ENCODE measurements at regions not wholly inside any gene's neighbourhood (a gene's known extent, or its start where the extent isn't known, plus 50 kb on each side); places are given as distances from the start of the nearest gene placed in this dataset.

DNA sequence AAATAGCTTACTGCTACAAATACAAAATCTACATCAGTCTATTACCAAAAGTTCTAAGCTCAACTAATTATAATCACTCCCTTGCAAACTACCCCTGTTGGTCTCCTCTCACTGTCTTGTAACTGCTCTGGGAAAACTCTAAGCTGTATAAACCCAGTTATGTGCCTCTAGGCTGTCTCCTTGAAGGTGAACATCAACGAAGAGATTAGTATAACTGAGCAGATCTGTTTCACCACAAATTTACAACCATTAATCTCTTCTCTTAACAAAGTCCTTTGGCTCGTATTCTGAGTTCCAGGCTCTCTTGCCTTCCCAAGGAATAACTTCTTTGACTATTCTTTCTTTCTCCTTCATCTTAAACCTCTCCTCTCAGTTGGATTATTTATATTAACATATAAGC is 84.4 kb upstream of the PRMT6 start:
- Mint-ChIP-seq H3K4me1 (no peaks in the 10 kb centered on the region), H3K27ac (no peak overlapping the region), H3K9me3 (no peaks in the 10 kb centered on the region), H3K27me3 (ENCODE audit: insufficient read depth, low read depth) (no peaks in the 10 kb centered on the region), H3K4me3 (no peak overlapping the region), H3K36me3 (no peaks in the 10 kb centered on the region)
- H3K4me1 ChIP-seq: peaks cover 5% of the 10 kb centered on the region
- TF ChIP-seq EZH2 (IDR thresholded peaks at IDR 0.05) (no peak), EZH2phosphoT487 (IDR thresholded peaks at IDR 0.05) (no peak)
- TF ChIP-seq, protein P1, sequence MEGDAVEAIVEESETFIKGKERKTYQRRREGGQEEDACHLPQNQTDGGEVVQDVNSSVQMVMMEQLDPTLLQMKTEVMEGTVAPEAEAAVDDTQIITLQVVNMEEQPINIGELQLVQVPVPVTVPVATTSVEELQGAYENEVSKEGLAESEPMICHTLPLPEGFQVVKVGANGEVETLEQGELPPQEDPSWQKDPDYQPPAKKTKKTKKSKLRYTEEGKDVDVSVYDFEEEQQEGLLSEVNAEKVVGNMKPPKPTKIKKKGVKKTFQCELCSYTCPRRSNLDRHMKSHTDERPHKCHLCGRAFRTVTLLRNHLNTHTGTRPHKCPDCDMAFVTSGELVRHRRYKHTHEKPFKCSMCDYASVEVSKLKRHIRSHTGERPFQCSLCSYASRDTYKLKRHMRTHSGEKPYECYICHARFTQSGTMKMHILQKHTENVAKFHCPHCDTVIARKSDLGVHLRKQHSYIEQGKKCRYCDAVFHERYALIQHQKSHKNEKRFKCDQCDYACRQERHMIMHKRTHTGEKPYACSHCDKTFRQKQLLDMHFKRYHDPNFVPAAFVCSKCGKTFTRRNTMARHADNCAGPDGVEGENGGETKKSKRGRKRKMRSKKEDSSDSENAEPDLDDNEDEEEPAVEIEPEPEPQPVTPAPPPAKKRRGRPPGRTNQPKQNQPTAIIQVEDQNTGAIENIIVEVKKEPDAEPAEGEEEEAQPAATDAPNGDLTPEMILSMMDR (IDR thresholded peaks at IDR 0.05): no peak
- DNase-seq (ENCODE audit: low spot score): no peak
- H3K36me3 ChIP-seq: no peaks in the 10 kb centered on the region
- H3K9ac ChIP-seq: no peak overlapping the region
- no peak overlapping the region for H3K27ac ChIP-seq
- H2AFZ ChIP-seq (replicated peaks): no peak overlapping the region
- H3K4me3 ChIP-seq: no peak overlapping the region
- no peaks in the 10 kb centered on the region for H4K20me1 ChIP-seq (ENCODE audit: low read depth)
- no peaks in the 10 kb centered on the region for H3K79me2 ChIP-seq (ENCODE audit: low read depth)
- no peaks in the 10 kb centered on the region for H3K9me3 ChIP-seq (ENCODE audit: low read depth)
- no peaks in the 10 kb centered on the region for H3F3A ChIP-seq (ENCODE audit: low read depth)
- no peaks in the 10 kb centered on the region for H3K27me3 ChIP-seq
- no peak overlapping the region for H3K4me2 ChIP-seq

DNA sequence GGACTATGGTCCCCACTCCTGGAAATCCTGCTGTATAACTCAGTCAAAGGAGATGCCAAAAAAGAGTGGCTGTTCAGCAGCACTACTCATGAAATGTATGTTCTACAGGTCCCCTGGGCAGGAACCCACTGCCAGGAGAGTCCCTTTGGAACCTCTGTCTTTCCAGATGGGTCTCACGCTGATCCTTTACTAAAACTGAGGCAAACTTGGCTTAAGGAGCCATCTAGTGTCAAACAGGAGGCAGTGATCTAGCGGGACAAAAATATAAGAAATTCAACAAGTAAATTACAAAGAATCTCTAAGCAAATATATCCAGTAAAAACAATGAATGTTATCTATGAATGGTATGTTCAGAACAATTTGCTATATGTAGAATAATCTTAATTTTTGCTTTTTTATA is 80.5 kb upstream of the PRMT6 start:
- no peak for TF ChIP-seq EZH2 (IDR thresholded peaks at IDR 0.05)
- TF ChIP-seq, protein P1 (IDR thresholded peaks at IDR 0.05): peak; percentile 42
- TF ChIP-seq EZH2phosphoT487 (IDR thresholded peaks at IDR 0.05): no peak
- Histone ChIP-seq H3K36me3 (no peaks in the 10 kb centered on the region), H3K27me3 (no peaks in the 10 kb centered on the region), H3K9ac (no peak overlapping the region), H3K4me3 (no peak overlapping the region), H3K79me2 (ENCODE audit: low read depth) (no peaks in the 10 kb centered on the region), H3K4me1 (peaks cover 6% of the 10 kb centered on the region), H3F3A (ENCODE audit: low read depth) (no peaks in the 10 kb centered on the region), H3K4me2 (no peak overlapping the region), H4K20me1 (ENCODE audit: low read depth) (no peaks in the 10 kb centered on the region), H3K27ac (no peak overlapping the region), H3K9me3 (ENCODE audit: low read depth) (no peaks in the 10 kb centered on the region), H2AFZ (replicated peaks) (no peak overlapping the region)
- Mint-ChIP-seq H3K4me3 (no peak overlapping the region), H3K36me3 (no peaks in the 10 kb centered on the region), H3K4me1 (peaks cover 8% of the 10 kb centered on the region), H3K27me3 (ENCODE audit: insufficient read depth, low read depth) (no peaks in the 10 kb centered on the region), H3K27ac (no peak overlapping the region), H3K9me3 (no peaks in the 10 kb centered on the region)
- DNase-seq (ENCODE audit: low spot score): no peak

DNA sequence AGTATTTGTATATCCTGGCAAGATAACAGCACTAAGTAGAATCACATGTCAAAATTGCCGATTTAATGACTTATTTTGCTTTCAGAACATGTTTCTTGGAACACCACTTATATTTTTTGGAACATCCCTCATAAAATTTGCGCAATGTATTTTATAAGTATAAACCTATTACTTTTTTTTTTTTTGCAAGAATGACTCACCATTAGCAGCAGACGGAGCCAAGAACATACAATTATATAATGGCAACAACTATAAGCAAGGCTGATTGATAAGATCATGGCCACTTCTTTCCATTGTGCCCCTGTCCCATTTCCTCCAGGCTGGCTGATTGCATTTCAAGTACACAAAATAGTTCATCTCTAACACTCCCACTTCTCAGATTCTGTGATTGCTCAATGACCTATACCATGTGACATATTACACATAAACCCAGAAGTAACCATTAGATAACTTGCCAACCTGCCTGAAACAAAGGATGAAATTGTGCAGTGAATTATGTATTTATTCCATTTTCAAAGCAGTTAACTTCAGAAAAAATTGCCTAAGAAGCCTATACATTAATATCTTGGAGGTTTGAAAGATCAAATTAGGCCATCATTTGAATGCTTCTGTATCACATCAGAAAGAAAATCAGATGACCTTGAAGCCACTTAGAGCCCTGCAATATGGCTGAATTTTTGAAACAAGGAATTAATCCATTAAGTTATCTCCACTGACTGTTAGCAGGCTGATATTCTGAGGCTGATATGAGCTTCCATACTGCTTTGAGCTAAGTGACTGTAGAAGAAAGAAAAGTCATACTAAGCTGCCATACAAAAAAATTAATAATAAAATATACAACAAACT is 77.8 kb upstream of the PRMT6 start:
- TF ChIP-seq, protein P1 (IDR thresholded peaks at IDR 0.05): no peak
- no peak for TF ChIP-seq EZH2phosphoT487 (IDR thresholded peaks at IDR 0.05)
- no peak for TF ChIP-seq EZH2 (IDR thresholded peaks at IDR 0.05)
- Mint-ChIP-seq H3K27ac (no peak overlapping the region), H3K4me1 (peaks cover 23% of the 10 kb centered on the region), H3K9me3 (no peaks in the 10 kb centered on the region), H3K4me3 (no peak overlapping the region), H3K27me3 (ENCODE audit: insufficient read depth, low read depth) (no peaks in the 10 kb centered on the region), H3K36me3 (no peaks in the 10 kb centered on the region)
- H3K4me3 ChIP-seq: no peak overlapping the region
- H3K4me1 ChIP-seq: peaks cover 23% of the 10 kb centered on the region
- no peak for DNase-seq (ENCODE audit: low spot score)
- no peaks in the 10 kb centered on the region for H3K79me2 ChIP-seq (ENCODE audit: low read depth)
- H3K36me3 ChIP-seq: no peaks in the 10 kb centered on the region
- H2AFZ ChIP-seq (replicated peaks): no peak overlapping the region
- H3K9ac ChIP-seq: no peak overlapping the region
- H3K9me3 ChIP-seq (ENCODE audit: low read depth): no peaks in the 10 kb centered on the region
- H4K20me1 ChIP-seq (ENCODE audit: low read depth): no peaks in the 10 kb centered on the region
- H3F3A ChIP-seq (ENCODE audit: low read depth): peaks cover 20% of the 10 kb centered on the region
- H3K27ac ChIP-seq: no peak overlapping the region
- H3K4me2 ChIP-seq: no peak overlapping the region
- no peaks in the 10 kb centered on the region for H3K27me3 ChIP-seq
